NCI-H2196 treated with DMSO at 0.1 percent for 48 hours (cell line): ENCODE measurements at regions not wholly inside any gene's neighbourhood (a gene's known extent, or its start where the extent isn't known, plus 50 kb on each side); places are given as distances from the start of the nearest gene placed in this dataset.
"Not testable (repeated sequence)": the region's sequence is repeated elsewhere in the genome, so short reads cannot be mapped to it uniquely, and the experiment has no call there.

Source experiments
- DNase-seq: peaks from one replicate; lab custom pipeline; 2025; ENCODE audit not compliant: unreplicated experiment; lab: John Stamatoyannopoulos, UW

DNA sequence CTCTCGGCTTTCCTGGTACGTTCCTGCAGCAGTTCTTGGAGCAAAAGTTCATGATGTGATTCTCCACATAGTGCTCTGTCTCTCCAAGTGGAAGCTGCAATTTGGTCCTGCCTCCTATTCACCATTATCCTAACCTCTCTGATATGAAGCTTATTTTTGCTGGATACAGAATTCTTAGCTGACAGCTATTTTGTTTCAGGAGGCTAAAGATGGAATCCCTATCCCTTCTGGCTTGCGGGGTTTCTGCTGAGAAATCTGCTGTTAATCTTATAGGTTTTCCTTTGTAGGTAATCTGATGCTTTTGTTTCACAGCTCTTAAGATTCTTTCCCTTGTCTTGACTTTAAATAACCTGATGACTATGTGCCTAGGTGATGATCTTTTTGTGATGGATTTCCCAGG is 181.6 kb upstream of the VLDLR start:
- no peak for DNase-seq

DNA sequence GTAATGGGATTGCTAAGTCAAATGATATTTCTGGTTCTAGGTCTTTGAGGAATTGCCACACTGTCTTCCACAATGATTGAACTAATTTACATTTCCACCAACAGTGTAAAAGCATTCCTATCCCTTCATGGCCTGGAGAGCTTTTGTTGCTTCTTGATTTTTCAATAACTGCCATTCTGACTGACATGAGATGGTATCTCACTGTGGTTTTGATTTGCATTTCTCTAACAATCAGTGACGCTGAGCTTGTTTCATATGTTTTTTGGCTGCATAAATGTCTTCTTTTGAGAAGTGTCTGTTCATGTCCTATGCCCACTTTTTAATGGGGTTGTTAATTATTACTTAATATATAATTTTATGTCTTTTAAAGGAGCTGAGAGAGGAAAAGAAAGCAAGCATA is 177.7 kb upstream of the VLDLR start:
- DNase-seq: not testable (repeated sequence)

DNA sequence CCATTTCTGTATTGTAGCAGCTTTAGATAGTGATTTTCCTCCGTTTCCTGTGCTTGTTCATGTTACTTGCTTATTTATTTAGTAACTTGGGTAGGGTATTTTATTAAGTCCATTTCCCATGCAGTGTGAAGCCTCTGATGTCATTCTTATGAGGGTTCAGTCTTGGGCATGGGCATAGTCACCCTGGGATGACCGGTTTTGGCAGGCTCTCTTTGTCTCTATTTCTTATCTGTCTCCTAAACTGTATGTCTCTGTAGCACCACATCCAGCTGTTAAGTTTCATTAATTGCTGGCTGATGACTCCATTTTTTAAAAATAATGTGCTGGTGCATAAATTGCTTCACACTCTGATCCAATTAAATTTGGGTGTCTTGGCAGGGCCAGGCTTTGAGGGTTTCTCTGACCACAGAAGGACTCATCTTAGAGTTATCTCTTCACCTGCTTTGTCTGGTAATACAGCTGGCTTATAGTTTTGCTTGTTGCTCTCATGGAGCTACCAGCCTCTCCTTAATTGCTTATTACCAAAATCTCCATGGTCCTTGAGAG is 173.3 kb upstream of the VLDLR start:
- DNase-seq: no peak

- DNase-seq: no peak
Observed at GRCh38 chr9:2453106-2453505, 168.5 kb upstream of the VLDLR start.

DNA sequence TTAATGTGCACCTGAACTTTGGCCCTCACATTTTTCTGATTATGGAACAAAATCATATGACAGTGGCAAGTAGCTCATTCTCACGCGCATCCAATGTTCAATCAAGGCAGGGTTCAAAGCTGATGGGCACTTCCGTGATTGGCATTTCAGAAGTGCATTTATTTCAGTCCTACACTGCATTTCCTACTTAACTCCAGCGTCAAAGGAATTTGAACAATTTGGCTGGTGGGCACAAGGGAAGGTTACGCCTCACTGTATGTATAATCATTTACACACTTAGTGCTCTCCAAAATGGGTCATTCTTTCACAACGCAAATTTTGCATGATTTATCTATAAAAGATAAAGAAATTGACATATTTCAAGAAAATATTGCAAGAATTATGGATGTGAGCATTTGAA is 167.9 kb upstream of the VLDLR start:
- DNase-seq: no peak

DNA sequence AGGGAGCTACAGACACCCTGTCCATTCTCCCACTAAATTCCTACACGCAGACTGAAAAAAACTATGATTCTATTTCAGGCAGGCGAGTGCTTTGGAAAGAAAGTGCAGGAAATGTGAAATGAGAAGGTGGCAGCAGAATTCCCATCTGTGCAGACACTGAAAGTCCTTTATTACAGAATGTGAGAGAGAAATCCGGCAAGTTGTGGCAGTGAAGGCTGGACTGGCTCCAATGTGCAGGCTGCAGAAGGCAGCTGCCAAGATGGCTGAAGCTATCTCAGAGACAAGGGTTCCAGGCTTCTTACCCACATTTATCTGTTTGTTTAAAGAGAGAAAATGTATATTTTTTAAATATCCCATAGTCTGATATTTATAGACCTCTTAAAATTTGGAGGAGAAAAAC is 161.8 kb upstream of the VLDLR start:
- no peak for DNase-seq

- no peak for DNase-seq
Observed at GRCh38 chr9:2461892-2462291, 159.7 kb upstream of the VLDLR start.

DNA sequence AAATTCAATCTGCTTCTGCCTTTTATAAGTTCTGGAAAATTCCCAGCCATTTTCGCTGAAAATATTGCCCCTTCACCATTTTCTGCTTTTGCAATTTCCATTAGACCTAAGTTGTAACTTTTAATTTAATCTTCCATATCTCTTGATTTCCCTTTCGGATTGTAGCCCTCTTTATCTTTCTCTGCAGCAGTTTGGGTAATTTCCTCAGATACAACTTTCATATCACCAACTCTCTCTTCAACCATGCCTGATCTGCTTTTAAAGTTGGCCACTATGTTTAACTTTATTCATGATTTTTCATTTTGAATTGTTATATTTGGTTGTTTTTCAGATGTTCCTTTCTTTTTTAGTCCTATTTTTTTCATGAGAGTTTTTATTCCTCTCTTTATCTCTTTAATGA is 157.0 kb upstream of the VLDLR start:
- no peak for DNase-seq

DNA sequence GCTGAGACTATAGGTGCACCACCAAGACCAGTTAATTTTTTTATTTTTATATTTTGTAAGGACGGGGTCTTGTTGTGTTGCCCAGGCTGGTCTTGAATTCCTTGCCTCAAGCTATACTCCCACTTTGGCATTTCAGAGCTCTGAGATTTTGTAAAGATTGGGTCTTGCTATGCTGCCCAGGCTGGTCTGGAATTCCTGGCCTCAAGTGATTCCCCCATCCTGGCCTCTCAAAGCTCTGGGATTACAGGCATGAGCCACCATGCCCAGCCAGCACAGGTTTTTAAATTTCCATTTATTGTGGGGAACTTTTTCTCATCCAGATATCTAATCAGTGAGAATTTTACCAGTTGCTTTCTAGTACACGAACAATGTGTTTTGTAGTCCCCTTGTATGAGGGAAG is 156.1 kb upstream of the VLDLR start:
- DNase-seq: no peak

- DNase-seq: peak; percentile 43
Observed at GRCh38 chr9:2465921-2466460, 155.6 kb upstream of the VLDLR start.

- DNase-seq: peak; percentile 47
Observed at GRCh38 chr9:2466703-2467102, 154.9 kb upstream of the VLDLR start.

- no peak for DNase-seq
Observed at GRCh38 chr9:2469681-2470221, 151.8 kb upstream of the VLDLR start.

DNA sequence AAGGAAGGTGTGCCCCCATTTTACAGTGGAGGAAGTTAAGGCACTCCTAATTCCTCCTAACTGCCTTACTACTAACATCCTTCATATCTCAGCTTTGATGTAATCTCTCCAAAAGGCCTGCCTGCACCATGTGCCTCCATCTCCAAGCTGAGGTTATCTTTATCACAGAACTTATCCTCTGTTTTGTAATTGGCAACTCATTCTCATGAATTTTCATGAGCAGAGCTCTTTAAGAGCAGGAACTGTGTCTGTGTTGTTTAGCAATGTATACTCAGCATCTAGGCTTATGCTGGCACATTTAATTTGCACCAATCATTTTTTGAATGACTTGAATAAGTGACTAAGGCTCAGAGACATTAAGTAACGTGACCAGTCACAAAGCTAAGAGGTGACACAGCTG is 147.9 kb upstream of the VLDLR start:
- DNase-seq: no peak

- DNase-seq: no peak
Observed at GRCh38 chr9:2477755-2478154, 143.8 kb upstream of the VLDLR start.

DNA sequence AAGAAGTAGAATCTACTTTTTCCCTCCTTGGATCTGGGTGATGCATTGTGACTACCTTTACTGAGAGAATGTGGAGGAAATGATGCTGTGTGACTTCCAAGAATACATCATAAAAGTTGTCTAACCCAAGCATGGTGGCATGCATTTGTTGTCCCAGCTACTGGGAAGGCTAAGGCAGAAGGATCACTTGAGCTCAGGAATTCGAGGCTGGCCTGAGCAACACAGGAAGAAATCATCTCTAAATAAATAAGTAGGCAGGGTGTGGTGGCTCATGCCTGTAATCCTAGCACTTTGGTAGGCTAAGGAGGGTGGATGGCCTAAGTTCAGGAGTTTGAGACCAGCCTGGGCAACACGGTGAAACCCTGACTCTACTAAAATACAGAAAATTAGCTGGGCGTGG is 143.2 kb upstream of the VLDLR start:
- DNase-seq: no peak

DNA sequence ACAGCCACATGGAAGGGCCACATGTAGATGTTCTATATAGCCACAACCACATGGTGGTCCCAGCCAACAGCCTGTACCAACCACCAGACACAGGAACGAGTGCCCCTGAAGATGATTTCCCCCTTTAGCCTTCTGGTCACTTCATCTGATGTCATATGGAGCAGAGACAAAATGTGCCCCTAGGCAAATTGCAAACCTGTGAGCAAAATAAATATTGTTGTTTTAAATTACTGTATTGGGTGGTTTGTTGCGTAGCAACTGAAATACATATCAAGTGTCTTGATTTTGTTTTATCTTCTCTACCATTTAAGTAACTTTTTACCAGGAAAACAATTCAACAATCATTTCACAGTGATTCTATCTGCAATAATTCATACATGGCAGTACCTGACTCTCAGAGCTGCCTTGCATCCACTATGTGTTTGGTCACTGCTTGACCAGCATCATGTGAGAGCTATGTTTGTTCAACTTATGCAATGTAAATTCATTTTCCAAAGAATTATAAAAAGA is 142.5 kb upstream of the VLDLR start:
- DNase-seq: no peak

GRCh38 chr9:2480255-2480837 is 141.2 kb upstream of the VLDLR start:
- no peak for DNase-seq

DNA sequence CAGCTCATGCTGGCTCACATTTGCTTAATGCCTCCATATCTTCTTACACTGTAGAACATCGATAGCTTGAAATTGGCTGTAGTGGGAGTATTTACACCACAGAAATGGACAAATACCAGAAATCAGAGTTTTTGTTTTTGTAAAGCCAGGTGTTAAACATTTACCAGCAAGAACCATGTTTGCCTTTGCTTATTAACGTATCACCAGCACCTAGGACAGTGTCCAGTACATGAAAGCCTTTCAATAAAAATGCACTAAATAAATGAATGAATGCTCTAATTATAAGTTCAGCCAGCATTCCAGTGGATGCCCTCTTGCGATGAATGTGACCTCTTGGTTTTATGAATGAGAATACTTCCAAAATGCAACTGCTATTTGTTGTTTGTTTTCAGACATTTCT is 140.4 kb upstream of the VLDLR start:
- DNase-seq: no peak

DNA sequence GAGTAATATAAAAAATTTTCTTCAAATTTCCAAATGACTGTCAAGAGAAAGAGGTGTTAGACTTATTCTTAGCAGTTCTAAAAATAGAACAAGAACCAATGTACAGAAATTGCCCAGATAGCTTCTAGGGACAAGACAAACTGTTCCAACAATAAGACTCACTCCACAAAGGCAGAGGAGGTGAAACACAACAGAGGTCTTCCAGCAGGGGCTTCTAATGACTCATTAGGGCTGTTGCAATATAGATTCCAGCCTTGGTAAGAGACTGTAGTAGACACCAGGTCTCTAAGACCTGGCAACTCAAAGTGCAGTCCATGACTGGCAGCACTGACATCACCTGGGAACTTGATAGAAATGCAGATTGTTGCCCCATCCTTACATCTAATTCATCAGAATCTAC is 134.6 kb upstream of the VLDLR start:
- no peak for DNase-seq

GRCh38 chr9:2489838-2490314 is 131.7 kb upstream of the VLDLR start:
- DNase-seq: no peak

- no peak for DNase-seq
Observed at GRCh38 chr9:2492161-2492560, 129.4 kb upstream of the VLDLR start.

- DNase-seq: no peak
Observed at GRCh38 chr9:2493109-2493508, 128.5 kb upstream of the VLDLR start.

DNA sequence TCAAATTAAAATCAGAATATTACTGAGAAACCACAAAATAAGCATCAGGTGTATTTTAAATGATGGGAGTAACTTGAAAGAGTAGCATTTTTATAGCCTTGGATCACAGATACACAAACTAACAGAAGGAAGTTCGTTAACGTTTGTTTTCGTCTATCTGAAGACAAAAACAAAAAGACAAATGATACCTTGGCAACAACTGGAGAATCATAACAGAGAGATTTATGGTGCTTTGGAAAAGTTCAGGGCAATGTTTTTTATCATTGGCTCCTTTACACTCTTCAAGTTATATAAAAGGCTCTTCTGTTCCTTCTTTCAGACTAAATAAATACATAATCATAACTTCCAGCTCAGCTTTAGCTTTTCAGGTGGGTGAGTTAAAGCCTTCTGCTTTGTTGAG is 128.1 kb upstream of the VLDLR start:
- DNase-seq: no peak
